ENCODE measurements at regions not wholly inside any gene's neighbourhood (a gene's known extent, or its start where the extent isn't known, plus 50 kb on each side); places are given as distances from the start of the nearest gene placed in this dataset.

DNA sequence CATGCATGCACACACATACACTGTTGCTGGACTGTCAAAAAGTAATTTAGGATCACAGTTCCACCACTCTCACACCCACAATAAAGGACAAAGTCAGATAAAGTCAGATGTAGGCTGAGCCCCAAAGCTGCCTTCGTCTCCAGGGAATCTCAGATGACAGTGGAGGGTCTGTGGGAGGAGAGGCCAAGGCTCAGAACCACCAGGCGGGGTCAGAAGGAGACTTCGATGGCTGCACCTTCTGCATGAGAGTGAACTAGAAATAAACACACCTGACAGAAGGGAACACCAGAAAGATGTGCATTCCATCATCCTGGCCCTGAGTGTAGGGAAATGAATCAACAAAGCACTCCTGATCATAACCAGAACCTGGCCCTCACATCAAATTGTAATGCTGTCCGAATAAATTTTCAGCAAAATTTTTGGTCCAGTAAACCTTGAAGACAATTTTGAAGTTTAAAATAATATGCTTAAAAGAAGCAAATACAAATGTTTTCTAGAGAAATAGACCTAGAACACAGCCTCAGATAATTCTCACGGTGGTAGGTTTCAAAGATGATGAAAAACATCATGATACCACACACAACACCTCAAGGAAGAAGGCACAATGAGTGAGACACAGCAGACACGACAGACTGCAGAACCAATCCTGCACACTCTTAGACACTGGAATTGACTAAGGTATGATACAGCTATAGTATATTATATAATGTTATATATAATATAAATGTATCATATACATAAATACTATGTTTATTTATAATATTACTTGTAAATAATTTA is 269.8 kb upstream of the KLF6 start:
- TF ChIP-seq CTCF (IDR thresholded peaks at IDR 0.05; ENCODE audit: insufficient read depth, low read length), result no peak
- TF ChIP-seq POLR2AphosphoS5 (IDR thresholded peaks at IDR 0.05; ENCODE audit: low read depth), result no peak
- TF ChIP-seq, protein P1, sequence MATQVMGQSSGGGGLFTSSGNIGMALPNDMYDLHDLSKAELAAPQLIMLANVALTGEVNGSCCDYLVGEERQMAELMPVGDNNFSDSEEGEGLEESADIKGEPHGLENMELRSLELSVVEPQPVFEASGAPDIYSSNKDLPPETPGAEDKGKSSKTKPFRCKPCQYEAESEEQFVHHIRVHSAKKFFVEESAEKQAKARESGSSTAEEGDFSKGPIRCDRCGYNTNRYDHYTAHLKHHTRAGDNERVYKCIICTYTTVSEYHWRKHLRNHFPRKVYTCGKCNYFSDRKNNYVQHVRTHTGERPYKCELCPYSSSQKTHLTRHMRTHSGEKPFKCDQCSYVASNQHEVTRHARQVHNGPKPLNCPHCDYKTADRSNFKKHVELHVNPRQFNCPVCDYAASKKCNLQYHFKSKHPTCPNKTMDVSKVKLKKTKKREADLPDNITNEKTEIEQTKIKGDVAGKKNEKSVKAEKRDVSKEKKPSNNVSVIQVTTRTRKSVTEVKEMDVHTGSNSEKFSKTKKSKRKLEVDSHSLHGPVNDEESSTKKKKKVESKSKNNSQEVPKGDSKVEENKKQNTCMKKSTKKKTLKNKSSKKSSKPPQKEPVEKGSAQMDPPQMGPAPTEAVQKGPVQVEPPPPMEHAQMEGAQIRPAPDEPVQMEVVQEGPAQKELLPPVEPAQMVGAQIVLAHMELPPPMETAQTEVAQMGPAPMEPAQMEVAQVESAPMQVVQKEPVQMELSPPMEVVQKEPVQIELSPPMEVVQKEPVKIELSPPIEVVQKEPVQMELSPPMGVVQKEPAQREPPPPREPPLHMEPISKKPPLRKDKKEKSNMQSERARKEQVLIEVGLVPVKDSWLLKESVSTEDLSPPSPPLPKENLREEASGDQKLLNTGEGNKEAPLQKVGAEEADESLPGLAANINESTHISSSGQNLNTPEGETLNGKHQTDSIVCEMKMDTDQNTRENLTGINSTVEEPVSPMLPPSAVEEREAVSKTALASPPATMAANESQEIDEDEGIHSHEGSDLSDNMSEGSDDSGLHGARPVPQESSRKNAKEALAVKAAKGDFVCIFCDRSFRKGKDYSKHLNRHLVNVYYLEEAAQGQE (IDR thresholded peaks at IDR 0.05; ENCODE audit: insufficient replicate concordance, low read depth), result no peak
